ENCODE measurements at regions not wholly inside any gene's neighbourhood (a gene's known extent, or its start where the extent isn't known, plus 50 kb on each side); places are given as distances from the start of the nearest gene placed in this dataset.
A peak's percentile ranks its signal among the peaks of the same experiment; 100 is the strongest.

GRCh38 chr3:30305021-30305420, 301.4 kb upstream of the TGFBR2 start:
- Histone ChIP-seq H3K4me3 (ENCODE audit: low read length in 2 of 2) (no peak overlapping the region), H3K4me1 (ENCODE audit: insufficient read depth, low read length) (no peaks in the 10 kb centered on the region), H3K27ac (ENCODE audit: low read depth, low read length) (no peak overlapping the region), H3K27me3 (ENCODE audit: insufficient read depth, low read length) (no peaks in the 10 kb centered on the region), H3K36me3 (ENCODE audit: insufficient read depth, low read length) (no peaks in the 10 kb centered on the region), H3K9me3 (ENCODE audit: control insufficient read depth in 1 of 2, low read length in 2 of 2) (no peaks in the 10 kb centered on the region)
- intact Hi-C loops (cut with micrococcal nuclease), result no loop called here
- Mint-ChIP-seq H3K4me3 (no peak overlapping the region), H3K27ac (no peak overlapping the region), H3K4me1 (no peaks in the 10 kb centered on the region), H3K27me3 (peaks cover 0 to 3% of the 10 kb centered on the region in 2 donors), H3K36me3 (no peaks in the 10 kb centered on the region), H3K9me3 (peaks cover 2 to 17% (median 4%) of the 10 kb centered on the region in 8 donors)
- ChIA-PET POLR2A (ENCODE audit: partially characterized antibody) (no interaction called here), CTCF (ENCODE audit: partially characterized antibody) (interaction anchor here (1.9 kb wide), 1 partner anchor 14 kb away, joined by 5 read pairs; no protein-coding TSS in a partner anchor)
- no peak for DNase-seq

GRCh38 chr3:30306896-30307295, 299.5 kb upstream of the TGFBR2 start:
- no peaks in the 10 kb centered on the region for H3K36me3 ChIP-seq (ENCODE audit: insufficient read depth, low read length)
- H3K27me3 ChIP-seq (ENCODE audit: insufficient read depth, low read length), result no peaks in the 10 kb centered on the region
- Mint-ChIP-seq H3K4me3 (no peak overlapping the region), H3K36me3 (no peaks in the 10 kb centered on the region), H3K4me1 (no peaks in the 10 kb centered on the region), H3K27ac (peak overlapping the region in 1 of 7 donors; percentile 67), H3K9me3 (peaks cover 2 to 17% (median 4%) of the 10 kb centered on the region in 8 donors), H3K27me3 (no peaks in the 10 kb centered on the region)
- POLR2A ChIA-PET (ENCODE audit: partially characterized antibody), result no interaction called here
- no peaks in the 10 kb centered on the region for H3K9me3 ChIP-seq (ENCODE audit: control insufficient read depth in 1 of 2, low read length in 2 of 2)
- H3K27ac ChIP-seq (ENCODE audit: low read depth, low read length), result no peak overlapping the region
- no peaks in the 10 kb centered on the region for H3K4me1 ChIP-seq (ENCODE audit: insufficient read depth, low read length)
- H3K4me3 ChIP-seq (ENCODE audit: low read length in 2 of 2), result no peak overlapping the region
- DNase-seq, result no peak
- intact Hi-C loops (cut with micrococcal nuclease), result no loop called here
- CTCF ChIA-PET (ENCODE audit: partially characterized antibody), result interaction anchor here (1.9 kb wide), 1 partner anchor 12 kb away, joined by 5 read pairs; no protein-coding TSS in a partner anchor

GRCh38 chr3:30307372-30307950, 298.9 kb upstream of the TGFBR2 start:
- DNase-seq, result no peak
- Mint-ChIP-seq H3K27me3 (no peaks in the 10 kb centered on the region), H3K4me1 (no peaks in the 10 kb centered on the region), H3K9me3 (peaks cover 2 to 17% (median 4%) of the 10 kb centered on the region in 8 donors), H3K27ac (no peak overlapping the region), H3K36me3 (no peaks in the 10 kb centered on the region), H3K4me3 (no peak overlapping the region)
- Histone ChIP-seq H3K27ac (ENCODE audit: low read depth, low read length) (no peak overlapping the region), H3K4me3 (ENCODE audit: low read length in 2 of 2) (no peak overlapping the region), H3K4me1 (ENCODE audit: insufficient read depth, low read length) (no peaks in the 10 kb centered on the region), H3K9me3 (ENCODE audit: control insufficient read depth in 1 of 2, low read length in 2 of 2) (no peaks in the 10 kb centered on the region), H3K27me3 (ENCODE audit: insufficient read depth, low read length) (no peaks in the 10 kb centered on the region), H3K36me3 (ENCODE audit: insufficient read depth, low read length) (no peaks in the 10 kb centered on the region)
- intact Hi-C loops (cut with micrococcal nuclease), result no loop called here
- ChIA-PET CTCF (ENCODE audit: partially characterized antibody) (no interaction called here), POLR2A (ENCODE audit: partially characterized antibody) (no interaction called here)

GRCh38 chr3:30308131-30308530, 298.3 kb upstream of the TGFBR2 start:
- Mint-ChIP-seq H3K4me3 (no peak overlapping the region), H3K27ac (no peak overlapping the region), H3K27me3 (no peaks in the 10 kb centered on the region), H3K4me1 (no peaks in the 10 kb centered on the region), H3K36me3 (no peaks in the 10 kb centered on the region), H3K9me3 (peaks cover 2 to 17% (median 4%) of the 10 kb centered on the region in 8 donors)
- no peaks in the 10 kb centered on the region for H3K27me3 ChIP-seq (ENCODE audit: insufficient read depth, low read length)
- DNase-seq, result no peak
- ChIA-PET CTCF (ENCODE audit: partially characterized antibody) (no interaction called here), POLR2A (ENCODE audit: partially characterized antibody) (no interaction called here)
- no peaks in the 10 kb centered on the region for H3K4me1 ChIP-seq (ENCODE audit: insufficient read depth, low read length)
- H3K9me3 ChIP-seq (ENCODE audit: control insufficient read depth in 1 of 2, low read length in 2 of 2), result no peaks in the 10 kb centered on the region
- intact Hi-C loops (cut with micrococcal nuclease), result no loop called here
- no peak overlapping the region for H3K4me3 ChIP-seq (ENCODE audit: low read length in 2 of 2)
- H3K27ac ChIP-seq (ENCODE audit: low read depth, low read length), result no peak overlapping the region
- no peaks in the 10 kb centered on the region for H3K36me3 ChIP-seq (ENCODE audit: insufficient read depth, low read length)

GRCh38 chr3:30309961-30310954, 296.1 kb upstream of the TGFBR2 start:
- no peaks in the 10 kb centered on the region for H3K9me3 ChIP-seq (ENCODE audit: control insufficient read depth in 1 of 2, low read length in 2 of 2)
- H3K27me3 ChIP-seq (ENCODE audit: insufficient read depth, low read length), result no peaks in the 10 kb centered on the region
- Mint-ChIP-seq H3K4me3 (no peak overlapping the region), H3K36me3 (no peaks in the 10 kb centered on the region), H3K4me1 (no peaks in the 10 kb centered on the region), H3K9me3 (peaks cover 0 to 12% (median 4%) of the 10 kb centered on the region in 8 donors), H3K27me3 (no peaks in the 10 kb centered on the region), H3K27ac (no peak overlapping the region)
- ChIA-PET CTCF (ENCODE audit: partially characterized antibody) (no interaction called here), POLR2A (ENCODE audit: partially characterized antibody) (no interaction called here)
- H3K4me1 ChIP-seq (ENCODE audit: insufficient read depth, low read length), result no peaks in the 10 kb centered on the region
- no peak overlapping the region for H3K27ac ChIP-seq (ENCODE audit: low read depth, low read length)
- H3K4me3 ChIP-seq (ENCODE audit: low read length in 2 of 2), result no peak overlapping the region
- no peaks in the 10 kb centered on the region for H3K36me3 ChIP-seq (ENCODE audit: insufficient read depth, low read length)
- DNase-seq, result no peak
- intact Hi-C loops (cut with micrococcal nuclease), result no loop called here

GRCh38 chr3:30311781-30312180, 294.6 kb upstream of the TGFBR2 start:
- H3K4me1 ChIP-seq (ENCODE audit: insufficient read depth, low read length), result no peaks in the 10 kb centered on the region
- no peak overlapping the region for H3K4me3 ChIP-seq (ENCODE audit: low read length in 2 of 2)
- ChIA-PET CTCF (ENCODE audit: partially characterized antibody) (no interaction called here), POLR2A (ENCODE audit: partially characterized antibody) (no interaction called here)
- H3K4me3 Mint-ChIP-seq, result no peak overlapping the region
- H3K27ac Mint-ChIP-seq, result no peak overlapping the region
- intact Hi-C loops (cut with micrococcal nuclease), result no loop called here
- H3K27ac ChIP-seq (ENCODE audit: low read depth, low read length), result no peak overlapping the region
- H3K36me3 Mint-ChIP-seq, result no peaks in the 10 kb centered on the region
- H3K36me3 ChIP-seq (ENCODE audit: insufficient read depth, low read length), result no peaks in the 10 kb centered on the region
- no peaks in the 10 kb centered on the region for H3K9me3 ChIP-seq (ENCODE audit: control insufficient read depth in 1 of 2, low read length in 2 of 2)
- no peaks in the 10 kb centered on the region for H3K27me3 ChIP-seq (ENCODE audit: insufficient read depth, low read length)
- no peak for DNase-seq
- H3K9me3 Mint-ChIP-seq, result peaks cover 0 to 3% (median under 1%) of the 10 kb centered on the region in 8 donors
- H3K4me1 Mint-ChIP-seq, result no peaks in the 10 kb centered on the region
- H3K27me3 Mint-ChIP-seq, result no peaks in the 10 kb centered on the region

GRCh38 chr3:30313840-30314239, 292.6 kb upstream of the TGFBR2 start:
- Mint-ChIP-seq H3K36me3 (no peaks in the 10 kb centered on the region), H3K4me1 (no peaks in the 10 kb centered on the region), H3K4me3 (no peak overlapping the region), H3K27me3 (no peaks in the 10 kb centered on the region), H3K9me3 (peaks cover 0 to 3% (median 0%) of the 10 kb centered on the region in 8 donors), H3K27ac (no peak overlapping the region)
- intact Hi-C loops (cut with micrococcal nuclease), result no loop called here
- H3K4me1 ChIP-seq (ENCODE audit: insufficient read depth, low read length), result no peaks in the 10 kb centered on the region
- DNase-seq, result no peak
- no peaks in the 10 kb centered on the region for H3K27me3 ChIP-seq (ENCODE audit: insufficient read depth, low read length)
- ChIA-PET CTCF (ENCODE audit: partially characterized antibody) (no interaction called here), POLR2A (ENCODE audit: partially characterized antibody) (no interaction called here)
- H3K27ac ChIP-seq (ENCODE audit: low read depth, low read length), result no peak overlapping the region
- H3K36me3 ChIP-seq (ENCODE audit: insufficient read depth, low read length), result no peaks in the 10 kb centered on the region
- H3K4me3 ChIP-seq (ENCODE audit: low read length in 2 of 2), result no peak overlapping the region
- H3K9me3 ChIP-seq (ENCODE audit: control insufficient read depth in 1 of 2, low read length in 2 of 2), result no peaks in the 10 kb centered on the region
